ENCODE measurements at regions not wholly inside any gene's neighbourhood (a gene's known extent, or its start where the extent isn't known, plus 50 kb on each side); places are given as distances from the start of the nearest gene placed in this dataset.

DNA sequence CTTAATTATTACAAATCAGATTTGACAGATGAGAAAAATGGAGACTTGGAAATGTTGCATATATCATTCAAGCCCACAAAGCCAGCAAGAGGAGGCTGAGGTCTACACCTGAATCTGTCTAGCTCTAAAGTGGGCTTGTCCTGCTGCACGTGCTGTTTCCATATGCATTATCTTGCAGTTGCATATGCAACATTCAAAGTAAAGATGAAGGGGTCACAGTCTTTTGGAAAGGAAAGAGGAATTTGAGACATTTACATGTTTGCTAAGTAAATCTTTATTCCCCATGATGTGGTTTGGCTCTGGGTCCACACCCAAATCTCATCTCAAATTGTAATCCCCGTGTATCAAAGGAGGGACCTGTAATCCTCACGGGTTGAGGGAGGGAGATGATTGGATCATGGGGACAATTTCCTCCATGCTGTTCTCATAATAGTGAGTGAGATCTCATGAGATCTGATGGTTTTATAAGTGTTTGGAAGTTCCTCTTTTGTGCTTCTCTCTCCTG is 98.3 kb downstream of the BACH1 start:
- FAIRE-seq (no peak), DNase-seq (ENCODE audit: low read depth, low spot score) (no peak), ATAC-seq (no peak)
- H3K4me1 ChIP-seq (ENCODE audit: control insufficient read depth, insufficient read depth, low read length) = no peaks in the 10 kb centered on the region
- no TSS peak for BruUV-seq (replicated peaks)
- H3K4me3 ChIP-seq = no peak overlapping the region
- no peaks in the 10 kb centered on the region for H3K79me2 ChIP-seq (ENCODE audit: control insufficient read depth, insufficient read depth, low read length)
- H2AFZ ChIP-seq (ENCODE audit: control insufficient read depth, low read depth, low read length) = no peak overlapping the region
- H3K4me2 ChIP-seq (ENCODE audit: control insufficient read depth, insufficient read depth) = no peak overlapping the region
- no peaks in the 10 kb centered on the region for H4K20me1 ChIP-seq (ENCODE audit: control insufficient read depth, insufficient read depth)
- H3K27me3 ChIP-seq (replicated peaks in 1 of 2; ENCODE audit: control insufficient read depth in 2 of 2, insufficient read depth in 2 of 2, low read length in 1 of 2) = no peaks in the 10 kb centered on the region
- ChIA-PET CTCF (no interaction called here), POLR2A (no interaction called here), RAD21 (ENCODE audit: unreplicated experiment) (no interaction called here), SMC1A (ENCODE audit: uncharacterized antibody, unreplicated experiment) (no interaction called here)
- no peak overlapping the region for H3K27ac ChIP-seq (ENCODE audit: control insufficient read depth, insufficient read depth)
- H3K36me3 ChIP-seq (ENCODE audit: control insufficient read depth in 2 of 2, insufficient read depth in 2 of 2, low read length in 1 of 2) = no peaks in the 10 kb centered on the region
- H3K9ac ChIP-seq (ENCODE audit: control insufficient read depth, insufficient read depth, low read length) = no peak overlapping the region
- in situ Hi-C loops (cut with MboI) = no loop called here
- 84% methylated on average over 3 of the region's 3 CpGs for WGBS (ENCODE audit: insufficient coverage, insufficient replicate concordance, low lambda C conversion rate, missing lambda C conversion rate)
- intact Hi-C loops (cut with micrococcal nuclease; ENCODE audit: unreplicated experiment) = no loop called here
- no peak for TF ChIP-seq NFIC (IDR thresholded peaks at IDR 0.05; ENCODE audit: low read depth, low read length)
- TF ChIP-seq MLLT1 (IDR thresholded peaks at IDR 0.05) = no peak
- TF ChIP-seq POLR2AphosphoS5 (IDR thresholded peaks at IDR 0.05; ENCODE audit: low read length) = no peak
- no peak for TF ChIP-seq POLR2A (IDR thresholded peaks at IDR 0.05; ENCODE audit: low read depth, low read length)
- TF ChIP-seq CREB1 (IDR thresholded peaks at IDR 0.05; ENCODE audit: low read depth) = no peak
- TF ChIP-seq RELA (IDR thresholded peaks at IDR 0.05; ENCODE audit: borderline replicate concordance, partially characterized antibody) = no peak
- no peak for TF ChIP-seq ZNF207 (IDR thresholded peaks at IDR 0.05; ENCODE audit: borderline replicate concordance)
- TF ChIP-seq GATAD2B (conservative IDR thresholded peaks at IDR 0.05; ENCODE audit: low read depth) = no peak
- TF ChIP-seq CBX3 (IDR thresholded peaks at IDR 0.05; ENCODE audit: borderline replicate concordance, low read depth) = no peak
- no peak for TF ChIP-seq BCL3 (IDR thresholded peaks at IDR 0.05; ENCODE audit: borderline replicate concordance, insufficient read depth, low read depth, low read length, poor library complexity, severe bottlenecking)
- TF ChIP-seq CEBPB (IDR thresholded peaks at IDR 0.05; ENCODE audit: borderline replicate concordance in 1 of 2, low read depth in 2 of 2, low read length in 2 of 2) = no peak
- TF ChIP-seq HDGF (IDR thresholded peaks at IDR 0.05) = no peak
- TF ChIP-seq KDM1A (IDR thresholded peaks at IDR 0.05; ENCODE audit: borderline replicate concordance) = no peak
- TF ChIP-seq RB1 (IDR thresholded peaks at IDR 0.05; ENCODE audit: borderline replicate concordance) = no peak
- no peak for TF ChIP-seq RAD51 (IDR thresholded peaks at IDR 0.05)
- TF ChIP-seq ZSCAN29 (IDR thresholded peaks at IDR 0.05) = no peak
- TF ChIP-seq SMAD1 (IDR thresholded peaks at IDR 0.05; ENCODE audit: low read depth, partially characterized antibody) = no peak
- no peak for TF ChIP-seq NR2C2 (IDR thresholded peaks at IDR 0.05; ENCODE audit: borderline replicate concordance, control insufficient read depth, insufficient read length, low read depth)
- H3K9me3 ChIP-seq (replicated peaks; ENCODE audit: control insufficient read depth, insufficient read depth, low read length) = no peaks in the 10 kb centered on the region; the same call in 1 of the 3 replicates
